Ishikawa (cell line): ENCODE measurements at regions not wholly inside any gene's neighbourhood (a gene's known extent, or its start where the extent isn't known, plus 50 kb on each side); places are given as distances from the start of the nearest gene placed in this dataset.

Experiments used
- CEBPB ChIP-seq: IDR thresholded peaks from 2 replicates; pipeline ENCODE4 v1.6.1; 2012
- CREB1 ChIP-seq: IDR thresholded peaks from 2 replicates; pipeline ENCODE4 v1.6.1; 2012; ENCODE audit warnings: low read depth
- EGR1 ChIP-seq: IDR thresholded peaks from 2 replicates; pipeline ENCODE4 v1.6.1; 2012
- EP300 ChIP-seq: IDR thresholded peaks from 2 replicates; pipeline ENCODE4 v1.6.1; 2012; ENCODE audit warnings: borderline replicate concordance
- FOXM1 ChIP-seq: IDR thresholded peaks from 2 replicates; pipeline ENCODE4 v1.6.1; 2012; ENCODE audit warnings: low read depth, borderline replicate concordance
- RAD21 ChIP-seq: IDR thresholded peaks from 2 replicates; pipeline ENCODE4 v1.6.1; 2012; ENCODE audit warnings: low read depth
- TAF1 ChIP-seq: IDR thresholded peaks from 2 replicates; pipeline ENCODE4 v1.6.1; 2012; ENCODE audit warnings: low read depth, mild to moderate bottlenecking
- TCF12 ChIP-seq: IDR thresholded peaks from 2 replicates; pipeline ENCODE4 v1.6.1; 2012; ENCODE audit warnings: low read depth
- TEAD4 ChIP-seq: IDR thresholded peaks from 2 replicates; pipeline ENCODE4 v1.6.1; 2012
- YY1 ChIP-seq: IDR thresholded peaks from 2 replicates; pipeline ENCODE4 v1.6.1; 2012; ENCODE audit warnings: low read depth
- TF ChIP-seq, protein P1 (sequence below): IDR thresholded peaks from 2 replicates; pipeline ENCODE4 v1.6.1; 2012; ENCODE audit warnings: low read depth, mild to moderate bottlenecking
- TF ChIP-seq, protein P2 (sequence below): IDR thresholded peaks from 2 replicates; pipeline ENCODE4 v1.6.1; 2012
- TF ChIP-seq, protein P3 (sequence below): IDR thresholded peaks from 2 replicates; pipeline ENCODE4 v1.6.1; 2012

DNA sequence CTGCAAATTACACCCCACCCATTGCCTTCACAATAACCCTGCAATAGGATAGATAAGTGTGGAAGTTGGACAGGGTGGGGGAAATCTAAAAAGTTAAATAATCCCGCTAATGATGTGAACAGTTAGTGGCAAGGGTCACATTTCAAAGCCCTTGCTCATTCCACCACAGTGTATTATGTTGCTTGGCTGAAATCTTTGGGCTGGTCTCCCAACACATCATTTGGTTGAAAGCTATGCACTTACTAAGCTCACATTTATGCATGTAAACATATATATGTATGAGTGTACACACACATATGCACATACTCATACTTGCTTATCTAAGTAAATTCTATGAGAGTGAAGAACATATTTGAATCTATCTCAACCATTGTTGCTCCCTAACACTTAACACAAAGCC, 197.8 kb downstream of the RDH14 start:
- no peak for TF ChIP-seq RAD21
- TF ChIP-seq TAF1: no peak
- no peak for TF ChIP-seq EP300
- TF ChIP-seq FOXM1: no peak
- TF ChIP-seq YY1: no peak
- TF ChIP-seq, protein P1, sequence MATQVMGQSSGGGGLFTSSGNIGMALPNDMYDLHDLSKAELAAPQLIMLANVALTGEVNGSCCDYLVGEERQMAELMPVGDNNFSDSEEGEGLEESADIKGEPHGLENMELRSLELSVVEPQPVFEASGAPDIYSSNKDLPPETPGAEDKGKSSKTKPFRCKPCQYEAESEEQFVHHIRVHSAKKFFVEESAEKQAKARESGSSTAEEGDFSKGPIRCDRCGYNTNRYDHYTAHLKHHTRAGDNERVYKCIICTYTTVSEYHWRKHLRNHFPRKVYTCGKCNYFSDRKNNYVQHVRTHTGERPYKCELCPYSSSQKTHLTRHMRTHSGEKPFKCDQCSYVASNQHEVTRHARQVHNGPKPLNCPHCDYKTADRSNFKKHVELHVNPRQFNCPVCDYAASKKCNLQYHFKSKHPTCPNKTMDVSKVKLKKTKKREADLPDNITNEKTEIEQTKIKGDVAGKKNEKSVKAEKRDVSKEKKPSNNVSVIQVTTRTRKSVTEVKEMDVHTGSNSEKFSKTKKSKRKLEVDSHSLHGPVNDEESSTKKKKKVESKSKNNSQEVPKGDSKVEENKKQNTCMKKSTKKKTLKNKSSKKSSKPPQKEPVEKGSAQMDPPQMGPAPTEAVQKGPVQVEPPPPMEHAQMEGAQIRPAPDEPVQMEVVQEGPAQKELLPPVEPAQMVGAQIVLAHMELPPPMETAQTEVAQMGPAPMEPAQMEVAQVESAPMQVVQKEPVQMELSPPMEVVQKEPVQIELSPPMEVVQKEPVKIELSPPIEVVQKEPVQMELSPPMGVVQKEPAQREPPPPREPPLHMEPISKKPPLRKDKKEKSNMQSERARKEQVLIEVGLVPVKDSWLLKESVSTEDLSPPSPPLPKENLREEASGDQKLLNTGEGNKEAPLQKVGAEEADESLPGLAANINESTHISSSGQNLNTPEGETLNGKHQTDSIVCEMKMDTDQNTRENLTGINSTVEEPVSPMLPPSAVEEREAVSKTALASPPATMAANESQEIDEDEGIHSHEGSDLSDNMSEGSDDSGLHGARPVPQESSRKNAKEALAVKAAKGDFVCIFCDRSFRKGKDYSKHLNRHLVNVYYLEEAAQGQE: no peak
- no peak for TF ChIP-seq TEAD4
- no peak for TF ChIP-seq TCF12
- TF ChIP-seq, protein P2, sequence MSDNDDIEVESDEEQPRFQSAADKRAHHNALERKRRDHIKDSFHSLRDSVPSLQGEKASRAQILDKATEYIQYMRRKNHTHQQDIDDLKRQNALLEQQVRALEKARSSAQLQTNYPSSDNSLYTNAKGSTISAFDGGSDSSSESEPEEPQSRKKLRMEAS: no peak
- no peak for TF ChIP-seq CREB1
- no peak for TF ChIP-seq CEBPB
- TF ChIP-seq, protein P3, sequence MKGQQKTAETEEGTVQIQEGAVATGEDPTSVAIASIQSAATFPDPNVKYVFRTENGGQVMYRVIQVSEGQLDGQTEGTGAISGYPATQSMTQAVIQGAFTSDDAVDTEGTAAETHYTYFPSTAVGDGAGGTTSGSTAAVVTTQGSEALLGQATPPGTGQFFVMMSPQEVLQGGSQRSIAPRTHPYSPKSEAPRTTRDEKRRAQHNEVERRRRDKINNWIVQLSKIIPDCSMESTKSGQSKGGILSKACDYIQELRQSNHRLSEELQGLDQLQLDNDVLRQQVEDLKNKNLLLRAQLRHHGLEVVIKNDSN: no peak
- TF ChIP-seq EGR1: no peak
